ENCODE measurements at regions not wholly inside any gene's neighbourhood (a gene's known extent, or its start where the extent isn't known, plus 50 kb on each side); places are given as distances from the start of the nearest gene placed in this dataset.

DNA sequence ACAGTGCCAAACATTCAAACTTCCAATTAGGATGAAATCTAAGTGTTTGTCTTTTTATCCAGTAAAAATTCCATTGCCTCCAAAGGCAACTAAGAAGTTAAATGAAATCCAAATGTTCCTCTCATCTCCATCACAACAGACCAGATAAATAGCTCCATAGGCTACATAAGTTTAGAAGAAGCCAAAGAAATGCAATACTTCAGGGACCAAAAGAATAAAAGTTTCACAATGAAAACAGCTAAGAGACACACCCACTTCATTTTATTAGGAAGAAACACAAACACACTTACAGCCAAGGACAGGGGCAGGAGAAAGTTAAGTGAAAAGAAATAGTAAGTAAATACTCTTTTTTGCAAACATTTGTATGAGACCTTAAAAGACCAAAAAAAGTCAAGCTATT is 88.5 kb upstream of the CCDC150 start:
- TF ChIP-seq, protein P1, sequence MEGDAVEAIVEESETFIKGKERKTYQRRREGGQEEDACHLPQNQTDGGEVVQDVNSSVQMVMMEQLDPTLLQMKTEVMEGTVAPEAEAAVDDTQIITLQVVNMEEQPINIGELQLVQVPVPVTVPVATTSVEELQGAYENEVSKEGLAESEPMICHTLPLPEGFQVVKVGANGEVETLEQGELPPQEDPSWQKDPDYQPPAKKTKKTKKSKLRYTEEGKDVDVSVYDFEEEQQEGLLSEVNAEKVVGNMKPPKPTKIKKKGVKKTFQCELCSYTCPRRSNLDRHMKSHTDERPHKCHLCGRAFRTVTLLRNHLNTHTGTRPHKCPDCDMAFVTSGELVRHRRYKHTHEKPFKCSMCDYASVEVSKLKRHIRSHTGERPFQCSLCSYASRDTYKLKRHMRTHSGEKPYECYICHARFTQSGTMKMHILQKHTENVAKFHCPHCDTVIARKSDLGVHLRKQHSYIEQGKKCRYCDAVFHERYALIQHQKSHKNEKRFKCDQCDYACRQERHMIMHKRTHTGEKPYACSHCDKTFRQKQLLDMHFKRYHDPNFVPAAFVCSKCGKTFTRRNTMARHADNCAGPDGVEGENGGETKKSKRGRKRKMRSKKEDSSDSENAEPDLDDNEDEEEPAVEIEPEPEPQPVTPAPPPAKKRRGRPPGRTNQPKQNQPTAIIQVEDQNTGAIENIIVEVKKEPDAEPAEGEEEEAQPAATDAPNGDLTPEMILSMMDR (IDR thresholded peaks at IDR 0.05), result no peak
- TF ChIP-seq EZH2 (IDR thresholded peaks at IDR 0.05), result no peak
- TF ChIP-seq EZH2phosphoT487 (IDR thresholded peaks at IDR 0.05), result no peak
